Colonic mucosa (tissue), 4 donors: ENCODE measurements at regions not wholly inside any gene's neighbourhood (a gene's known extent, or its start where the extent isn't known, plus 50 kb on each side); places are given as distances from the start of the nearest gene placed in this dataset.

Source experiments
- DNase-seq: peaks from one replicate; pipeline ENCODE4 v3.0.0-alpha.2; 2020
- H3K27ac ChIP-seq: fragments of 200-600 bp; one replicate; pipeline ENCODE4 v1.8.0; 2021
- H3K27me3 ChIP-seq: fragments of 200-600 bp; one replicate; pipeline ENCODE4 v1.8.0; 2021
- H3K36me3 ChIP-seq: fragments of 200-600 bp; one replicate; pipeline ENCODE4 v1.8.0; 2021
- H3K4me1 ChIP-seq: fragments of 200-600 bp; one replicate; pipeline ENCODE4 v1.8.0; 2021; ENCODE audit warnings: mild to moderate bottlenecking
- H3K4me3 ChIP-seq: fragments of 200-600 bp; one replicate; pipeline ENCODE4 v1.8.0; 2021
- H3K9ac ChIP-seq, 2 donors: one replicate each; pipeline ENCODE4 v1.7.0; 2013; ENCODE audit warnings: control low read depth in 2 of 2, low read depth in 2 of 2, low read length in 2 of 2
- H3K9me3 ChIP-seq: fragments of 200-600 bp; one replicate; pipeline ENCODE4 v1.8.0; 2021
- CTCF ChIP-seq: fragments of 200-600 bp; IDR thresholded peaks from one replicate; pipeline ENCODE4 v1.8.0; 2022; ENCODE audit warnings: antibody characterized with exemption, mild to moderate bottlenecking
- intact Hi-C: fragments of 100-400 bp; cut with DNase I; formaldehyde crosslinking; loops from one replicate; pipeline ENCODE4 v1.14.1; 2022
- donor health status: healthy.
- donor health status: DM: no; HTN: no; CAD: no.
- donor health status: DM: no; HTN: no; CAD: no.

GRCh38 chr6:5905431-5906339 lies 101.0 kb downstream of the NRN1 start:
- no peak for TF ChIP-seq CTCF
- Histone ChIP-seq H3K36me3 (no peaks in the 10 kb centered on the region), H3K4me1 (no peaks in the 10 kb centered on the region), H3K4me3 (no peak overlapping the region), H3K9ac (no peak overlapping the region), H3K9me3 (no peaks in the 10 kb centered on the region), H3K27me3 (no peaks in the 10 kb centered on the region), H3K27ac (no peak overlapping the region)
- DNase-seq: peak; percentile 53
- intact Hi-C loops: no loop called here

GRCh38 chr6:5904532-5904931 lies 102.2 kb downstream of the NRN1 start:
- intact Hi-C loops: no loop called here
- Histone ChIP-seq H3K9me3 (no peaks in the 10 kb centered on the region), H3K27me3 (no peaks in the 10 kb centered on the region), H3K4me3 (no peak overlapping the region), H3K4me1 (no peaks in the 10 kb centered on the region), H3K36me3 (no peaks in the 10 kb centered on the region), H3K27ac (no peak overlapping the region), H3K9ac (no peak overlapping the region)
- no peak for TF ChIP-seq CTCF
- no peak for DNase-seq

GRCh38 chr6:5899216-5900045 lies 107.3 kb downstream of the NRN1 start:
- intact Hi-C loops: no loop called here
- no peak for TF ChIP-seq CTCF
- H3K4me1 ChIP-seq: no peaks in the 10 kb centered on the region
- H3K4me3 ChIP-seq: no peak overlapping the region
- no peaks in the 10 kb centered on the region for H3K36me3 ChIP-seq
- no peaks in the 10 kb centered on the region for H3K27me3 ChIP-seq
- no peak overlapping the region for H3K9ac ChIP-seq
- H3K27ac ChIP-seq: no peak overlapping the region
- DNase-seq: no peak
- H3K9me3 ChIP-seq: no peaks in the 10 kb centered on the region

- Histone ChIP-seq H3K4me3 (no peak overlapping the region), H3K9ac (no peak overlapping the region), H3K9me3 (no peaks in the 10 kb centered on the region), H3K27ac (no peak overlapping the region), H3K36me3 (no peaks in the 10 kb centered on the region), H3K27me3 (no peaks in the 10 kb centered on the region), H3K4me1 (no peaks in the 10 kb centered on the region)
- TF ChIP-seq CTCF: no peak
- DNase-seq: no peak
- intact Hi-C loops: no loop called here
Measured at GRCh38 chr6:5898563-5898962, 108.2 kb downstream of the NRN1 start.

- intact Hi-C loops: no loop called here
- Histone ChIP-seq H3K27ac (no peak overlapping the region), H3K9ac (no peak overlapping the region), H3K4me1 (no peaks in the 10 kb centered on the region), H3K9me3 (no peaks in the 10 kb centered on the region), H3K36me3 (no peaks in the 10 kb centered on the region), H3K27me3 (no peaks in the 10 kb centered on the region), H3K4me3 (no peak overlapping the region)
- TF ChIP-seq CTCF: no peak
- DNase-seq: no peak
Measured at GRCh38 chr6:5898102-5898501, 108.6 kb downstream of the NRN1 start.
